ENCODE measurements at regions not wholly inside any gene's neighbourhood (a gene's known extent, or its start where the extent isn't known, plus 50 kb on each side); places are given as distances from the start of the nearest gene placed in this dataset.

DNA sequence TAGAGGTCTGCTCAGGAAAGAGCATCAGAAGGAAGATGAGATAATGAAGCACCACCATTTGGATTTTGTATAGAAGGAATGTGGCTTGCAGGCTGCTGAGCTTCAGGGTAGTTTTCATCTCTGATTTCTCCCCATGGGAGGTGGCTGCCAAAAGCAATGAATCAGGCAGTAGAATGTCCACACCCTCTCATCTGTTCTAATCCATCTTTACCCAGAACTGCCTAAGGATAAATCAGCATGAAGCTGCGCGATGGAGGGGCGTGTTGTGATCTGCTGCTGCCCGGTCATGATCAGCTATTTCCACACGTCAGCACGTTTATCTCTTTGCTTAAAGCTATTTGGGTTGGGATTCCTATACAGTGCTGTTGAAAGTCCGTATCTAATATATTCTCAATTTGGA is 295.4 kb downstream of the FOXA2 start:
- no peaks in the 10 kb centered on the region for H3K9me2 ChIP-seq (ENCODE audit: insufficient read depth)
- H3K4me3 ChIP-seq, result no peak overlapping the region
- H3K27ac ChIP-seq, result no peak overlapping the region
- TF ChIP-seq, protein P1, sequence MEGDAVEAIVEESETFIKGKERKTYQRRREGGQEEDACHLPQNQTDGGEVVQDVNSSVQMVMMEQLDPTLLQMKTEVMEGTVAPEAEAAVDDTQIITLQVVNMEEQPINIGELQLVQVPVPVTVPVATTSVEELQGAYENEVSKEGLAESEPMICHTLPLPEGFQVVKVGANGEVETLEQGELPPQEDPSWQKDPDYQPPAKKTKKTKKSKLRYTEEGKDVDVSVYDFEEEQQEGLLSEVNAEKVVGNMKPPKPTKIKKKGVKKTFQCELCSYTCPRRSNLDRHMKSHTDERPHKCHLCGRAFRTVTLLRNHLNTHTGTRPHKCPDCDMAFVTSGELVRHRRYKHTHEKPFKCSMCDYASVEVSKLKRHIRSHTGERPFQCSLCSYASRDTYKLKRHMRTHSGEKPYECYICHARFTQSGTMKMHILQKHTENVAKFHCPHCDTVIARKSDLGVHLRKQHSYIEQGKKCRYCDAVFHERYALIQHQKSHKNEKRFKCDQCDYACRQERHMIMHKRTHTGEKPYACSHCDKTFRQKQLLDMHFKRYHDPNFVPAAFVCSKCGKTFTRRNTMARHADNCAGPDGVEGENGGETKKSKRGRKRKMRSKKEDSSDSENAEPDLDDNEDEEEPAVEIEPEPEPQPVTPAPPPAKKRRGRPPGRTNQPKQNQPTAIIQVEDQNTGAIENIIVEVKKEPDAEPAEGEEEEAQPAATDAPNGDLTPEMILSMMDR (conservative IDR thresholded peaks at IDR 0.05), result no peak
- no peak for TF ChIP-seq EZH2 (IDR thresholded peaks at IDR 0.05; ENCODE audit: low read depth)
- no peaks in the 10 kb centered on the region for H3K9me3 ChIP-seq (ENCODE audit: insufficient read depth, low read depth)
- no peak overlapping the region for H2AFZ ChIP-seq
- DNase-seq, result no peak
- intact Hi-C loops (cut with micrococcal nuclease; ENCODE audit: unreplicated experiment), result no loop called here
- CTCF ChIA-PET, result no interaction called here
- H3K27me3 ChIP-seq (ENCODE audit: insufficient read depth, low read depth), result peaks cover 48% of the 10 kb centered on the region
- no TSS peak for BruUV-seq (replicated peaks)
- H4K20me1 ChIP-seq (ENCODE audit: insufficient read depth), result no peaks in the 10 kb centered on the region
- H3K4me2 ChIP-seq, result no peak overlapping the region
- H3F3A ChIP-seq (ENCODE audit: insufficient read depth, low read depth), result no peaks in the 10 kb centered on the region
- H3K79me2 ChIP-seq (ENCODE audit: low read depth), result no peaks in the 10 kb centered on the region
- POLR2A ChIA-PET (ENCODE audit: unreplicated experiment), result no interaction called here
- H3K4me1 ChIP-seq (replicated peaks; ENCODE audit: insufficient read depth), result no peaks in the 10 kb centered on the region
- H3K36me3 ChIP-seq (ENCODE audit: low read depth), result no peaks in the 10 kb centered on the region

DNA sequence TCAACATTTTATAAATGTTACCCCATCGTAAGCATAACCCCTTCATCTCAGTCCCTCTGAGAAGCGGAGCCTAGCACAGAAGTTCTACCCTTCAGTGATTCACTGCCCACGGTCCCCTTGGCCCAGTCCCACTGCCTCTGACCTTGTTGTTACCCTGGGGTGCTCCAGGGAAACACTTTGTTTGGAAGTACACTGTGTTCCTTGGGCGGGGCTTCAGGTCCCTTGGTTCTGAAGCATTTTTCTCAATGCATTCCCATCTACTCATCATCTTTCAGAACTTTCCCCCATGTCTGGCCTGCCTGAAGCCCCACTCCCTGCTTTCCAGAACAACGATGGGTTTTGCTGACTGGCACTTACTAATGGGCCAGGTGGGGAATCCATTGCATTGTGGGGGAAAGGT is 296.2 kb downstream of the FOXA2 start:
- H3K9me3 ChIP-seq (ENCODE audit: insufficient read depth, low read depth), result no peaks in the 10 kb centered on the region
- H3K4me3 ChIP-seq, result no peak overlapping the region
- no peak for DNase-seq
- H3K79me2 ChIP-seq (ENCODE audit: low read depth), result no peaks in the 10 kb centered on the region
- intact Hi-C loops (cut with micrococcal nuclease; ENCODE audit: unreplicated experiment), result no loop called here
- no peaks in the 10 kb centered on the region for H3K4me1 ChIP-seq (replicated peaks; ENCODE audit: insufficient read depth)
- H3K9me2 ChIP-seq (ENCODE audit: insufficient read depth), result no peaks in the 10 kb centered on the region
- CTCF ChIA-PET, result no interaction called here
- POLR2A ChIA-PET (ENCODE audit: unreplicated experiment), result no interaction called here
- H3K36me3 ChIP-seq (ENCODE audit: low read depth), result no peaks in the 10 kb centered on the region
- no TSS peak for BruUV-seq (replicated peaks)
- no peaks in the 10 kb centered on the region for H4K20me1 ChIP-seq (ENCODE audit: insufficient read depth)
- H3K27me3 ChIP-seq (ENCODE audit: insufficient read depth, low read depth), result peaks cover 48% of the 10 kb centered on the region
- no peaks in the 10 kb centered on the region for H3F3A ChIP-seq (ENCODE audit: insufficient read depth, low read depth)
- TF ChIP-seq, protein P1 (conservative IDR thresholded peaks at IDR 0.05), result no peak
- no peak for TF ChIP-seq EZH2 (IDR thresholded peaks at IDR 0.05; ENCODE audit: low read depth)
- H3K4me2 ChIP-seq, result no peak overlapping the region
- no peak overlapping the region for H3K27ac ChIP-seq
- H2AFZ ChIP-seq, result no peak overlapping the region

DNA sequence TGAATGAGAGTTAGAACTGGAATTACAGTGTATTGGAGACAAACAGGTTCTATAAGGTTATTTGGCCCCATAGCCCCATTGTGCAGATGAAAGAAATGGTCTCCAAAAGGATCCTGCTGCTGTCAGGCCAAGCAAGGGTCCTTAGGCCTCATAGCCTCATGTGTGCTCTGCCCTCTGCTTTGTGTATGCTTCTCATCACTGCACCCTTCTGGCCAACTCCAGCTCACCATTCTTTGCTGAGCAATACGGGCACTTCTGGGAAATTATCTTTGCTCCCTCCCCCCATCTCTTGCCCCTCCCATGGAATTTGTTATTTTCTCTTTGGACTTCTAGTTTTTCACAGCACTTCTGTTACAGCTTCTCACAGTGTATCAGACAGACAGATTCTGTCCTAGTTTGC is 298.8 kb downstream of the FOXA2 start:
- no peaks in the 10 kb centered on the region for H3K4me1 ChIP-seq (replicated peaks; ENCODE audit: insufficient read depth)
- intact Hi-C loops (cut with micrococcal nuclease; ENCODE audit: unreplicated experiment), result no loop called here
- no TSS peak for BruUV-seq (replicated peaks)
- POLR2A ChIA-PET (ENCODE audit: unreplicated experiment), result no interaction called here
- H3K9me3 ChIP-seq (ENCODE audit: insufficient read depth, low read depth), result no peaks in the 10 kb centered on the region
- no peak overlapping the region for H3K4me2 ChIP-seq
- H4K20me1 ChIP-seq (ENCODE audit: insufficient read depth), result no peaks in the 10 kb centered on the region
- CTCF ChIA-PET, result no interaction called here
- H3K4me3 ChIP-seq, result no peak overlapping the region
- no peaks in the 10 kb centered on the region for H3K9me2 ChIP-seq (ENCODE audit: insufficient read depth)
- no peak overlapping the region for H2AFZ ChIP-seq
- H3F3A ChIP-seq (ENCODE audit: insufficient read depth, low read depth), result no peaks in the 10 kb centered on the region
- H3K36me3 ChIP-seq (ENCODE audit: low read depth), result no peaks in the 10 kb centered on the region
- H3K79me2 ChIP-seq (ENCODE audit: low read depth), result no peaks in the 10 kb centered on the region
- H3K27ac ChIP-seq, result no peak overlapping the region
- DNase-seq, result no peak
- H3K27me3 ChIP-seq (ENCODE audit: insufficient read depth, low read depth), result peaks cover 48% of the 10 kb centered on the region
- TF ChIP-seq, protein P1 (conservative IDR thresholded peaks at IDR 0.05), result no peak
